SH-SY5Y (cell line): ENCODE measurements at regions not wholly inside any gene's neighbourhood (a gene's known extent, or its start where the extent isn't known, plus 50 kb on each side); places are given as distances from the start of the nearest gene placed in this dataset.

Source experiments
- GATA2 ChIP-seq: IDR thresholded peaks from 2 replicates; pipeline ENCODE4 v1.6.1; 2011; ENCODE audit warnings: mild to moderate bottlenecking, low read depth, low read length
- GATA3 ChIP-seq: IDR thresholded peaks from 2 replicates; pipeline ENCODE4 v1.6.1; 2011; ENCODE audit warnings: low read depth, mild to moderate bottlenecking, low read length, moderate library complexity

DNA sequence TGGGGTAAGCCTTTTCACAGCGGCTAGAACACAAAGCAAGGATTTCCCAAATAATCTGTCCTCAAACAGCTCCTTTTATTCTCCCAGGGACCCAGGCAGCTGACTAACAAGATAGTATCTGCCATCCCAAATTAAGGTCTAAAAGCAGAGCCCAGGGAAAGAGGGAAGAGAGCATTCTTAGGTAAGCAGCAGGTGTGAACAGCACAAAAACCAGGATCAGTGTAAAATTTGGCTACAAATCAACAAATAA is 79.9 kb downstream of the RBMXL2 start:
- no peak for TF ChIP-seq GATA2
- TF ChIP-seq GATA3 = no peak
